HUES6 (cell line): ENCODE measurements at regions not wholly inside any gene's neighbourhood (a gene's known extent, or its start where the extent isn't known, plus 50 kb on each side); places are given as distances from the start of the nearest gene placed in this dataset.
"Not testable (repeated sequence)": the region's sequence is repeated elsewhere in the genome, so short reads cannot be mapped to it uniquely, and the experiment has no call there.

Experiments
- H3K27ac ChIP-seq: 2 replicates; pipeline ENCODE4 v1.7.0; 2013; ENCODE audit warnings: low read depth, mild to moderate bottlenecking, low read length, inconsistent platforms
- H3K27me3 ChIP-seq: 2 replicates; pipeline ENCODE4 v1.6.1; 2013; ENCODE audit warnings: low read length; ENCODE audit not compliant: control insufficient read depth, insufficient read depth
- H3K36me3 ChIP-seq: 2 replicates; pipeline ENCODE4 v1.6.1; 2013; ENCODE audit warnings: low read length; ENCODE audit not compliant: control insufficient read depth, insufficient read depth
- H3K4me1 ChIP-seq: 2 replicates; pipeline ENCODE4 v1.6.1; 2013; ENCODE audit warnings: low read length; ENCODE audit not compliant: control insufficient read depth, insufficient read depth
- H3K4me3 ChIP-seq: 2 replicates; pipeline ENCODE4 v1.5.1; 2013; ENCODE audit warnings: low read depth, low read length
- H3K9ac ChIP-seq: one replicate; pipeline ENCODE4 v1.6.1; 2013; ENCODE audit warnings: mild to moderate bottlenecking, low read length
- H3K9me3 ChIP-seq: 2 replicates; pipeline ENCODE4 v1.6.1; 2013; ENCODE audit warnings: low read depth, low read length; ENCODE audit not compliant: control insufficient read depth, insufficient read depth

- H3K9me3 ChIP-seq, H3K27ac ChIP-seq, H3K4me1 ChIP-seq, H3K9ac ChIP-seq, H3K36me3 ChIP-seq, H3K4me3 ChIP-seq, H3K27me3 ChIP-seq: not testable (repeated sequence)
These were observed 63.5 kb downstream of the UNC93B1 start for GRCh38 chr11:67940440-67940839.

DNA sequence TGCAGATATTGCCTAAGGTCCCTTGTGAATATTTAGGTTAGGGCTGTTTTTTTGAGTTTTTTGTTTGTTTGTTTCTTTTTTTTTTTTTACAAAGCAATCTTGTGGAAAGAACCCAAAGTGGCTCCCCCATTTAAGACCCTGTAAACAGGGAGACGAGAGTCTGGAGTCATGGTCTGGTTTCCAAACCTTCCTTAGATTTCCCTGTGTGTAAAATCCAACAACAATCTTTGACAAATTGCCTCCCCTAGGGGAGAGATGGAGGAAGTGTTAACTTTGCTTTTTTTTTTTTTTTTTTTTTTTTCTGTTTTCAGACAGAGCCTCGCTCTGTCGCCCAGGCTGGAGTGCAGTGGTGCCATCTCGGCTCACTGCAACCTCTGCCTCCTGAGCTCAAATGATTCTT lies 64.9 kb downstream of the UNC93B1 start:
- not testable (repeated sequence) for H3K27me3 ChIP-seq, H3K9me3 ChIP-seq, H3K9ac ChIP-seq, H3K4me3 ChIP-seq, H3K4me1 ChIP-seq, H3K36me3 ChIP-seq, H3K27ac ChIP-seq

DNA sequence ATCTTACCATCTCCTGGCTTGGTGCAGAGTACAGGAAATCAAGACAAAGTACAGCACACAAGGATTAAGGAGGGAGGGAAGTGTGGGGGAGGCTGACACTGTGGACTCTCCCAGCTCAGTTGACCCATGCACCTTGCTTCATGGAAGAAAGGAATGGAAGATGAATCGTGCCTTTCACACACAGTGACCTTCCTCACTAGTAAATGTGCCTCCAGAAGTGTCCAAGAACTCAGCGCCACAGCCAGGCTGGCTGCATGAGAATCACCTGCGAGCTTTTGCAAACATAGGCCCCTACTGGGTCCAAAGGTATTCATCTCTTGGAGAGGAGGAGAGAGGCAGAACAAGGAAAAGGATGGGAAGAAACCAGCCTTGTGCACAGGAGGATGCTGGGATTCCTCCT lies 65.5 kb downstream of the UNC93B1 start:
- not testable (repeated sequence) for H3K4me3 ChIP-seq, H3K9ac ChIP-seq, H3K27me3 ChIP-seq, H3K4me1 ChIP-seq, H3K27ac ChIP-seq, H3K36me3 ChIP-seq, H3K9me3 ChIP-seq

DNA sequence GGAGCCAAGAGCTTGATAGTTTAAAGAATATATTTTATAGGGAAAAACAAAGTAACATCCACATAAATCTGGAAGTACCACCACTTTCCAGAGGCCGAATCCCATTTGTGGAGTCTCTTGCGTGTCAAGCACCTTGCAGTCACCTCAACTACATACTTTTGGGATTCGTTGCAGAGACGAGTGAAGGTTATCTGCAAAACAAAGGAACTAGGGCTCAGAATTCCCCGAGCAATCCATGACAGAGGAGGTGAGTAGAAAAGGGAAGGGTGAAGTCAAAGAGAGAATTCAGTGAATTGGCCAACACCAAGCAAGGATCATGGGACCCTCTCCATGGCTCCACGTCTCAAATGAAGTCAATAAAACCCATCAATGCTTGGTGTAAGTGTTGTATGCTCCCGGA lies 80.3 kb downstream of the UNC93B1 start:
- not testable (repeated sequence) for H3K4me3 ChIP-seq, H3K4me1 ChIP-seq, H3K27ac ChIP-seq, H3K9me3 ChIP-seq, H3K9ac ChIP-seq, H3K36me3 ChIP-seq, H3K27me3 ChIP-seq

DNA sequence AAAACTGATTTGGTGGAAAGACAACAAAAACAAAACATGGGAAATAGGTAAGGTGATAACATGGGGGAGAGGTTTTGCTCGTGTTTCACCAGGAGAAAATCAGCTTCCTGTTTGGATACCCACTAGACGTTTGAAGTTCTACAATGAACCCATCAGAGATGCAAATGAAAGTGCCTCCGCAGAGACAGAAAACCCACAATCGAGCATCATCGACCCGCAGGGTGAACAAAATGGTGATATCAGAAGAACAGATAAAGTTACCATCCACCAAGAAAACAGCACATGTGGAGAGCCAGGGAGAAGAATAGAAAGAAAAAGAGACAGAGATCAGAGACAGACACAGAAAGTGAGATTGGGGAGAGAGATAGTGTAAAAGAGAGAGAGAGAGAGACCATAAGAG lies 83.4 kb downstream of the UNC93B1 start:
- H3K9me3 ChIP-seq, H3K27me3 ChIP-seq, H3K4me3 ChIP-seq, H3K4me1 ChIP-seq, H3K36me3 ChIP-seq, H3K9ac ChIP-seq, H3K27ac ChIP-seq: not testable (repeated sequence)

DNA sequence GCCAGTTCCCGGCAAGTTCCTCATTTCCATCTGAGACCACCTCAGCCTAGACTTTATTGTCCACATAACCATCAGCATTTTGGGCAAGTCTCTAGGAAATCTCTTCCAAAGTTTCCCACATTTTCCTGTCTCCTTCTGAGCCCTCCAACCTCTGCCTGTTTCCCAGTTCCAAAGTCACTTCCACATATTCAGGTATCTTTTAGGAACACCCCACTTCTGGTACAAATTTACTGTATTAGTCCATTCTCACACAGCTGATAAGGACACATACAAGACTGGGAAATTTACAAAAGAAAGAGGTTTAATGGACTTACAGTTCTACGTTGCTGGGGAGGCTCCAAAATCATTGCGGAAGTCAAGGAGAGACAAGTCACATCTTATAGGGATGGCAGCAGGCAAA lies 91.7 kb downstream of the UNC93B1 start:
- H3K27me3 ChIP-seq, H3K36me3 ChIP-seq, H3K9ac ChIP-seq, H3K4me1 ChIP-seq, H3K4me3 ChIP-seq, H3K27ac ChIP-seq: not testable (repeated sequence)
- peaks cover 14% of the 10 kb centered on the region for H3K9me3 ChIP-seq

GRCh38 chr11:67911211-67911610 lies 92.7 kb downstream of the UNC93B1 start:
- H3K36me3 ChIP-seq, H3K27me3 ChIP-seq, H3K9ac ChIP-seq, H3K4me3 ChIP-seq, H3K27ac ChIP-seq, H3K4me1 ChIP-seq: not testable (repeated sequence)
- H3K9me3 ChIP-seq, result peaks cover 14% of the 10 kb centered on the region

DNA sequence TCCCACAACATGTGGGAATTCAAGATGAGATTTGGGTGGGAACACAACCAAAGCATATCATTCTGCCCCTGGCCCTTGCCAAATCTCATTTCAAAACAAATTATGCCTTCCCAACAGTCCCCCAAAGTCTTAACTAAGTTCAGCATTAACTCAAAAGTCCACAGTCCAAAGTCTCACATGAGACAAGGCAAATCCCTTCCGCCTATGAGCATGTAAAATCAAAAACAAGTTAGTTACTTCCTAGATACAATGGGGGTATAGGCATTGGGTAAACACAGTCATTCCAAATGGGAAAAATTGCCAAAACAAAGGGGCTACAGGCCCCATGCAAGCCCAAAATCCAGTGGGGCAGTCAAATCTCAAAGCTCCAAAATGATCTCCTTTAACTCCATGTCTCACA lies 93.1 kb downstream of the UNC93B1 start:
- H3K9me3 ChIP-seq, result peaks cover 14% of the 10 kb centered on the region
- H3K36me3 ChIP-seq, H3K4me1 ChIP-seq, H3K9ac ChIP-seq, H3K4me3 ChIP-seq, H3K27ac ChIP-seq, H3K27me3 ChIP-seq: not testable (repeated sequence)

DNA sequence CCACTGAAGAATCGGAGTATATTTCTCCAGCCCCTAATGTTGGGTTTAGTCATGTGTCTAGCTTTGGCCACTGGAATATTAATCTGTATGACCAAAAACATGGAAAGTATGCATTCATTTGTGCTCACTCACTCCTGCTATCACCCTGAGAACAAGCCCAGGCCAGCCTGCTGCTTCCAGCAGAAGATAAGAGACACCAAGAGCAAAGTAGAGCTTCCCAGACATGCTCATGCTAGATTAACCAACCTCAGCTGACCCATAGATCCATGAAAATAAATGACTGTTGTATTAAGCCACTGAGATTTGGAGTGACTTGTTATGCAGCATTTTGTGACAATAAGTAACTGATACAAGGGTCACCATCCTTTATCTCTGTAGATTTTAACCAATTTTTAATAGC lies 96.9 kb downstream of the UNC93B1 start:
- H3K4me3 ChIP-seq, H3K27ac ChIP-seq, H3K9me3 ChIP-seq, H3K9ac ChIP-seq, H3K4me1 ChIP-seq, H3K27me3 ChIP-seq, H3K36me3 ChIP-seq: not testable (repeated sequence)

DNA sequence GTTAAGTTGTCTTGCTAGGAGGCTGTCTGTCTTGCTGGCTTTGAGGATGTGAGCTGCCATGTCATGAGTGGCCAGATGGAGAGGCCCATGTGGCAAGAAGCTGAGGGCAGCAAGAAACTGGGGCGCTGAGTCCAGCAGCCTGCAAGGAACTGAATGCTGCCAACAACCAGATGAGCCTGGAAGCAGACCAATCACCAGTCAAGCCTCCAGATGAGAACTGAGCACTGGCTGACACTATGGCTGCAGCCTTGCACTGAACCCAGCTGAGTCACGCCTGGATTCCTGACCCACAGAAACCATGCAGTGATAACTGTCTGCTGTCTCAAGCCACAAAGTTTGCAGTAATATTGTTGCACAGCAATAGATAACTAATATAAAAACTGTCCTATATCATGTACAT lies 104.4 kb downstream of the UNC93B1 start:
- not testable (repeated sequence) for H3K4me1 ChIP-seq, H3K4me3 ChIP-seq, H3K27ac ChIP-seq, H3K27me3 ChIP-seq, H3K36me3 ChIP-seq, H3K9me3 ChIP-seq, H3K9ac ChIP-seq

DNA sequence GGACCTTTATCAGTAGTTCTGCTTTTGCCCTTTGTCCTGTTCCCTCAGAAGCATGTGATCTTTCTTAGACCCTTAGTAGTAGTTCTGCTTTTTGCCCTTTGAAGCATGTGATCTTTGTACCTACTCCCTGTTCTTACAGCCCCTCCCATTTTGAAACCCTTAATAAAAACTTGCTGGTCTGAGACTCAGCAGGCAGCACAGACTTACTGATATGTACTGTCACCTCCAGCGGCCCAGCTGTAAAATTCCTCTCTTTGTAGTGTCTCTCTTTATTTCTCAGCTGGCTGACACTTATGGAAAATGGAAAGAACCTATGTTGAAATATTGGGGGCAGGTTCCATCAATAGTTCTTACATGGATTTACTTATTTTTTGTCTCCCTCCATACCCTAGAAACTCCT lies 110.4 kb downstream of the UNC93B1 start:
- not testable (repeated sequence) for H3K27ac ChIP-seq, H3K36me3 ChIP-seq, H3K9ac ChIP-seq, H3K27me3 ChIP-seq, H3K9me3 ChIP-seq, H3K4me1 ChIP-seq, H3K4me3 ChIP-seq

DNA sequence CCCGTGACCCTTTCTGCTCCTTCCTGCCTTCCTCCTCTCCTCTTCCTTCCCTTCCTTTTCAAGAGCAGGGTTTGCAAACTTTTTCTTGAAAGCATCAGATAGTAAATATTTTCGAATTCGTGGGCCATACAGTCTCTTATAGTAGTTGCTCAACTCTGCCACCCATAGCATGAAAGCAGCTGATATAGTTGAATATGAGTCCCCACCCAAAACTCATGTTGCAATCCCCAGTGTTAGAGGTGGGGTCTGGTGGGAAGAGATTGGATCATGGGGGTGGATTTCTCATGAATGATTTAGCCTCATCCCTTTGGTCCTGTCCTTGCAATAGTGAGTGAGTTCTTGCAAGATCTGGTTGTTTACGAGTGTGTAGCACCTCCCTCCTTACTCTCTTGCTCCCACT lies 114.3 kb downstream of the UNC93B1 start:
- not testable (repeated sequence) for H3K9ac ChIP-seq, H3K4me3 ChIP-seq, H3K9me3 ChIP-seq, H3K36me3 ChIP-seq, H3K27ac ChIP-seq, H3K27me3 ChIP-seq, H3K4me1 ChIP-seq
